KOPT-K1 (cell line): ENCODE measurements at regions not wholly inside any gene's neighbourhood (a gene's known extent, or its start where the extent isn't known, plus 50 kb on each side); places are given as distances from the start of the nearest gene placed in this dataset.
A peak's percentile ranks its signal among the peaks of the same experiment; 100 is the strongest.

Experiments used
- H3K27ac ChIP-seq: fragments of 200-600 bp; sonication (generic); 2 replicates; pipeline ENCODE4 v1.5.1; 2016; ENCODE audit warnings: antibody characterized with exemption, mild to moderate bottlenecking, low read depth, low read length; ENCODE audit not compliant: poor library complexity, severe bottlenecking
- H3K36me3 ChIP-seq: fragments of 200-600 bp; sonication (generic); 2 replicates; pipeline ENCODE4 v1.5.1; 2017; ENCODE audit warnings: antibody characterized with exemption, mild to moderate bottlenecking, low read length, moderate library complexity; ENCODE audit not compliant: insufficient read depth
- H3K9me3 ChIP-seq: fragments of 200-600 bp; sonication (generic); 2 replicates; pipeline ENCODE4 v1.5.1; 2017; ENCODE audit warnings: antibody characterized with exemption, low read length, mild to moderate bottlenecking; ENCODE audit not compliant: insufficient read depth, poor library complexity, severe bottlenecking

DNA sequence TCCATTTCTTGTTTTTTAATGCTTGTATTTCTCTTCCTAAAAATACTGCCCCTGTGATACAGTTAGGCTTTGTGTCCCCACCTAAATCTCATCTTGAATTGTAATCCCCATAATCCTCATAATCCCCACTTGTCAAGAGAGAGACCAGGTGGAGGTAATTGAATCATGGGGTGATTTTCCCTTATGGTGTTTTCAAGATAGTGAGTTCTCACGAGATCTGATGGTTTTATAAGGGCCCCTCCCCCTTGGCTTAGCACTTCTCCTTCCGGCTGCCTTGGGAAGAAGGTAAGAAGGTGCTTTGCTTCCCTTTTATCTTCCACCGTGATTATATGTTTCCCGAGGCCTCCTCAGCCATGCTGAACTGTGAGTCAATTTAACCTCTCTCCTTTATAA, 227.4 kb downstream of the MAN2A1 start:
- Histone ChIP-seq H3K9me3 (peaks cover 20% of the 10 kb centered on the region), H3K36me3 (no peaks in the 10 kb centered on the region), H3K27ac (no peak overlapping the region)

DNA sequence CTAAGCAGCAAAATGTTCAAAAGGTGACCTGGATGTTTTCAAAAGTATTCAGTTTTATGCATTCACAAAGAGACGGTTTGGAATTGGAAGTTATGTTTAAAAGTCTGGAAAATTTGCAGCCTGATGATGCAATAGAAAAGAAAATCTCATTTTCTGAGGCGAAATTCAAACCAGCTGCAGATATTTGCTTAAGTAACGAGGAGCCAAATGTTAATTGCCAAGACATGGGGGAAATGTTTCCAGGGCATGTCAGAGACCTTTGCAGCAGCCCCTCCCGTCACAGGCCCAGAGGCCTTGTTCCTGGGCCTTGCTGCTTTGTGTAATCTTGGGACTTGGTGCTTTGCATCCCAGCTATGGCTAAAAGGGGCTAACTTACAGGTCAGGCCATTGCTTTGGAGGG, 228.2 kb downstream of the MAN2A1 start:
- H3K9me3 ChIP-seq = peaks cover 20% of the 10 kb centered on the region
- no peaks in the 10 kb centered on the region for H3K36me3 ChIP-seq
- H3K27ac ChIP-seq = no peak overlapping the region

DNA sequence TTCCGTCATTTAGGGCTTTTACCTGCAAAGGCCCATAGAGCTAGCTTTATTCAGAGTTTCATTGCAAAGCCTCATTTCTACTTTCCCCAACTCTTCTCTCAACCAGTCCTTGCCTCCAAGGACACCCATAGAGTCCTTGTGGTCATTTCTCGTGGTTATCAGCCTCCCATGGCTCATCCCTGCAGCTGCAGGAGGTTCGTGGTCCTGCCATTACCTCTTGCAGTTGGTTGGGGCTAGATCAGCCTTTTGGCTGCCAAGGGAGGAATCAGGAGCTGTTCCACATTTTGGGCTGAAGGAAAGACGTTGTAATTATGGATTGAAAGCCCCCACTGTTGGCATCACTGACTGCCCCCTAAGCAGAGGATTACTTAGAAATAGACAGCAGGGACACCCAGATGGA, 231.0 kb downstream of the MAN2A1 start:
- H3K9me3 ChIP-seq = peaks cover 23% of the 10 kb centered on the region
- H3K36me3 ChIP-seq = no peaks in the 10 kb centered on the region
- peak overlapping the region; percentile 99 for H3K27ac ChIP-seq

DNA sequence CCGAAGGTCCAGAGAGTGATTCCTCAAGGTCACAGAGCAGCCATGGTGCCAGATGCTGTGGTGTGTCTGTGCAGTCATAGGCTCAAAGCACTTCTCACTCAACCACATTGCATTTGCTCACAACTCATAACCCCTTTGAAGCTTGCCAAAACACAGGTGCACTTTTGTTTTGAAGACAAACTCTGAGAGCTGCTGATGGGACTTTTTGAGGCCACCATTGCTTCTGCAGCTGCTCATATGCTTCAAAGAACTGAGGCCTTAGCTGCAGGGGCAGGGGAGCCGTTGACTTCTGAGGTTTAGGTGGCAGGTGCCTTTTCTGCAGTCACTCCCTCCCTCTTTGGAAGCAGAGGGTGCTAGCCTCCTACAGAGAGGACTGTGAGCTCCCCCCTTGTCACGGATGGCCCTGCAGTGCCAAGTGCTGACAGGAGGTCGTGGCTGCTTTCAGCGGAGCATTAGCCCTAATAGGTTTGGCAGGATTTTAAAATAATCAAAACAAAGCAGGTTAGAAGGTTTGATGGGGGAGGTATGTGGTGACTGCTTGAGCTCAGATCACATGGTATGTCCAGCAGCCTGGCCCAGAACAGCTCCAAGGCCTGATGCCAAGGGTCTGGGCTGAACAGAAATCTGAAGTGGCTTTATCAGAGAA, 232.1 kb downstream of the MAN2A1 start:
- H3K27ac ChIP-seq = peak overlapping the region; percentile 99
- H3K9me3 ChIP-seq = peaks cover 23% of the 10 kb centered on the region
- H3K36me3 ChIP-seq = no peaks in the 10 kb centered on the region

DNA sequence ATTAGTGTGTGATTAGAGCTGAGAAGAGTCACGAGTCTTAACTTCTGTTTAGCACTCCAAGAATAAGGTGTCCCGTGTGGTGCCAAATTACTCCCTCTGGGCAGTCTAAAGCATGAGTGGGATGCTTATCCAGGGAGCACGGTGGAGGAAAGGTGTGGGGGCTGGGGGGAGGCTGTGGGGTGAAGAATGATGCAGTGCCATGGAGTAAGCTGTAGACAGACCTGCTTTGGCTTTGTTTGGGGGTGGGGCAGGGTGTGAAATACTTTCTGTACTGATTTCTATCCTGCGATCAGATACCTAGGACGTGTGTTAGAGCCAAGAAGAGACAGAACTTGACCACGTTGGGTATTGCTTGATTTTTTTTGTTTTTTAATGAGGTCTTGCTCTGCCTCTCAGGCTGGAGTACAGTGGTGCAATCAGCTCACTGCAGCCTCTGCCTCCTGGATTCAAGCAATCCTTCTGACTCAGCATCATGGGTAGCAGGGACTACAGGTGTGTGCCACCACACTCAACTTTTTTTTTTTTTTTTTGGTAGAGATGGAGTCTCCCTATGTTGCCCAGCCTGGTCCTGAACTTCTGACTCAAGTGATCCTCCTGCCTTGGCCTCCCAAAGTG, 232.8 kb downstream of the MAN2A1 start:
- H3K36me3 ChIP-seq = no peaks in the 10 kb centered on the region
- peak overlapping the region; percentile 99 for H3K27ac ChIP-seq
- peaks cover 23% of the 10 kb centered on the region for H3K9me3 ChIP-seq

DNA sequence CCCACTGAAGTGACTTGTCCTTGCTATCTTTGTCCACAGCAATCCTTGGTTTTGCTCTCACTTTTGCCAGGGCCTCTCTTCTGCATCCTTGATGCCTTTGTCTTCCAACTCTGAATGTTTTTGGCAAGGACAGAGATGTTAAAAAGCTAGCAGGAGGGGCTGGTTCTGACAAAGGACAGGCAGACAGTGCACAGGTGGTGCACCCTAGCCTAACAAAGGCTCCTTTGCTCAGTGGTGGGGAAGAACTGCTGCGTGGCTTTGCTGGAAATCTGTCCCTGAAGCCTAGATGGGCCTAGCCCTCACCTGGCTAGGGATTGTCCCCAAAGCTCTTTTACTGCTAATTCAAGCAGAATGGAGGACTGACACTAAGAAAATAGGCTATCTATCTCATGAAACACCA, 233.5 kb downstream of the MAN2A1 start:
- peaks cover 19% of the 10 kb centered on the region for H3K9me3 ChIP-seq
- no peaks in the 10 kb centered on the region for H3K36me3 ChIP-seq
- peak overlapping the region; percentile 99 for H3K27ac ChIP-seq

DNA sequence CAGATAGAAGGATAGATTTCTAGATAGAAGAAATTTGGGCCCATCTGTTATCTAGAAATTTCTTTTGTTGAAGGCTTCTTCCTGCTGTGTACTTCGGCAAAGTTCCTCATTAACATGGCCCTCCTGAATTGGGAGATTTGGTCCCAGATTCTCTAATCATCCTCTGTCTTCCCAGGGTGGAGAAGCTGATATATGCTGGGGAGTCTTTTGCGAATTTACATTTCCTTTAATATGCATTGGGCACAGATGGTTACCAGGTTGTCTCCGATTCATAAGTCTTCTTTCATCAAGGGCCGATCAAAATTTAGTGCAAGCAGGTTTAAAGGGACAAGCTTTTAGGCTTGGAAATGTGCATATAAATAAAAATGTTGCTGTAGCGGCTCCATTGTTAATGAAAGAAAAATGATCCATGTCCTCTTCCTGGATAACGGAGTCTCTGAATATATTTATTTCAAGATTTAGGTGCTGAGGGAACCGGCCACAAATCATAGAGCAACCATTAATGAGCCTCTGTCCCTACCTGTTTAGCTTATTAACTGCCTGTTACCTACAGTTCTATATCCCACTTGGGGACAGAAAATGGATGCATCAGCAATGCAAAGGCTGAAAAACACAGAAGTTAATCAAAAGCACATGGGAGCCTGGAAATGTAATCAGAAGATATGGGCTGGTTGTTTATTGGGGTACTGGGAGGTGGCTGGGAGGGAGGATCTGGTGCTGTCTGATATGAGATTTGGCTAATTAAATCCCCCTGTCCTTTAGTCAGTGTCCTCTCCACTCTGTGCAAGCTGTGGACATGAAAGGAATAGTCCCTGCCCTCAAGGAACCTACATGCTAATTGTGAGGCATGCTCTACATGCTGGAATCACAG, 234.7 kb downstream of the MAN2A1 start:
- Histone ChIP-seq H3K36me3 (no peaks in the 10 kb centered on the region), H3K9me3 (peaks cover 9% of the 10 kb centered on the region), H3K27ac (peak overlapping the region; percentile 99)

DNA sequence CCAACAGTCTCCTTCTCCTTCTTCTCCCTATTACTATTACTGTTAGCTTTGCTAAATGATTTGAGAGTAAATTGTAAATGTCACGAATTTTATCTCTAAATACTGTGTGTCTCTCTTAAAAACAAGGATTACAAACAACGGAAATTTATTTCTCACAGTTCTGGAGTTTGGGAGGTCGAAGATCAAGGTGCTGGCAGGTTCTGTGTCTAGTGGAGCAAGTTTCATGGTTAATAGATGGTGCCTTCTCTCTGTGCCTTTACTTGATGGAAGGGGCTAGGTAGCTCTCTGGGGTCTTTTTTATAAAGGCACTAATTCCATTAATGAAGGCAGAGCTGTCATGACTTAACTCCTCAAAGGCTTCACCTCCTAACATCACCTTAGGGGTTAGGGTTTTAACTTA, 237.9 kb downstream of the MAN2A1 start:
- H3K27ac ChIP-seq = no peak overlapping the region
- H3K36me3 ChIP-seq = no peaks in the 10 kb centered on the region
- peaks cover 3% of the 10 kb centered on the region for H3K9me3 ChIP-seq

DNA sequence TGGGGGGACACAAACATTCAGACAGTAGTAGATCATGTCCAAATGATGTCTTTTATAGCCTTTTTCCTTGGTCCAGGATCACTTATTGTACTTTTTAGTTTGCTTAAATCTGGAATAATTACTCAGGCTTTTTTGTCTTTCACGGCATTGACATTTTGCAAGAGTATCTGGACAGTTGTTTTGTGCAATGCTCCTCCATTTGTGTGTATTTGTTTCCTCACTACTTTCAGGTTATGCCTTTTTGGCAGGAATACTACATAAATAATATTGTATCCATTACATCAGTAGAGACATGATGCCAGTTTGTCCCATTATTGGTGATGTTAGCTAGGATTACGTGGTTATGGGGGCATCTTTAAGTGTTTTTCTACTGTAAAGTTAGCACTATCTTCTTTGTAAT, 238.3 kb downstream of the MAN2A1 start:
- H3K36me3 ChIP-seq = no peaks in the 10 kb centered on the region
- peaks cover 3% of the 10 kb centered on the region for H3K9me3 ChIP-seq
- H3K27ac ChIP-seq = no peak overlapping the region

DNA sequence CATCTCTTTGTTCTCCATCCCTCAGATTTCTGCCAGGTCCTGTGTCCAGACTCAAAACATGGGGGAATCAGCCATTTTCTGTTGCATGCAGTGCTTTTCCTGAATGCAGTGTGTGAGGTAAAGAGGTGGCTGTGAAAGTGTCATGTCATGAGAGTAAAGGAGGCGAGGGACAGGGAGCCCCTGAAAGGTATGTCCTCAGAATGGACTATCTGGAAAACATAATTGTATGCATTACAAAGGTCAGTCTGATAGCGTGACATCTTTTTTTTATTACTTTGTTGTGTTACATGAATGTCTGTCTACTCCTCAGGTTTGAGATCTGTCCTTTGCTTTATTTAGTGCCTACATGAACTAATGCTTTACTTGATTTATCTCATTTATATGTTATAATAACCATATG, 239.1 kb downstream of the MAN2A1 start:
- Histone ChIP-seq H3K27ac (no peak overlapping the region), H3K36me3 (no peaks in the 10 kb centered on the region), H3K9me3 (peaks cover 3% of the 10 kb centered on the region)

DNA sequence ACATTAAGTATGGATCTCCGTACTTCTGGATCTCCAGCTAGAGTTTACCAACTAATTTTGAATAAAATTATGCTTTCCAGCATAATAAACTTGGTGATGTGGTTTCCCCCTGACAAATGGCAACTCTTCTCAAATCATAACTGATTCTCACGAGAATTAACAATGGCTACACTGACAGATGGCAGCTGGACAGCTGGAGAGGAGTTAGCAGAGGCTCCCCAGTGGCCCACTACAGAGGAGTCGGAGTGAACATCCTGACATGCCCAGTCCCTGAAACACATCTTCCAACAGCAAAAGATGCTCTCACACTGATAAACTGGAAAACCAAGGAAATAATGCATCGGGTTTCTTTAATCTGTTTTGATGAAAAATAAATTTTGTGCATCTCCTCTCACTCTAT, 239.6 kb downstream of the MAN2A1 start:
- Histone ChIP-seq H3K27ac (no peak overlapping the region), H3K36me3 (no peaks in the 10 kb centered on the region), H3K9me3 (peaks cover 3% of the 10 kb centered on the region)

DNA sequence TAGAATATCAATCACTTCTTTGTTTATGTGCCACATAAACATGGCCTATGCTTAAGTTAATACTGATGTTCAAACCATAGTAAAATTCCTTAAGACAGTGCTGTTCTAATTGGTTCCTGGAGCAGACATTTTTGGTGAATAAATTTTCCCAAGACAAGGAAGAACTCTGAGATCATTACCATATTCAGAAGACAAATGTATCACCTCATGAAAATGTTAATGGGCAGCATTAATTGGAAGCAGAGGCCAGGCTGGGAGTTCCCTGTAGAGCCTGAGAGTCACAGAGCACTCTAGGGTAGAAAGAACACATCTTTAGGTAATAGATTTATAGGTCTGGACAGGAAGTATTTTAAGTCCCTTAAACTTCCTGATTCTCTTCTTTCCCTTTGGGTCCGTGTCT, 240.2 kb downstream of the MAN2A1 start:
- no peak overlapping the region for H3K27ac ChIP-seq
- H3K9me3 ChIP-seq = peaks cover under 1% of the 10 kb centered on the region
- H3K36me3 ChIP-seq = no peaks in the 10 kb centered on the region

DNA sequence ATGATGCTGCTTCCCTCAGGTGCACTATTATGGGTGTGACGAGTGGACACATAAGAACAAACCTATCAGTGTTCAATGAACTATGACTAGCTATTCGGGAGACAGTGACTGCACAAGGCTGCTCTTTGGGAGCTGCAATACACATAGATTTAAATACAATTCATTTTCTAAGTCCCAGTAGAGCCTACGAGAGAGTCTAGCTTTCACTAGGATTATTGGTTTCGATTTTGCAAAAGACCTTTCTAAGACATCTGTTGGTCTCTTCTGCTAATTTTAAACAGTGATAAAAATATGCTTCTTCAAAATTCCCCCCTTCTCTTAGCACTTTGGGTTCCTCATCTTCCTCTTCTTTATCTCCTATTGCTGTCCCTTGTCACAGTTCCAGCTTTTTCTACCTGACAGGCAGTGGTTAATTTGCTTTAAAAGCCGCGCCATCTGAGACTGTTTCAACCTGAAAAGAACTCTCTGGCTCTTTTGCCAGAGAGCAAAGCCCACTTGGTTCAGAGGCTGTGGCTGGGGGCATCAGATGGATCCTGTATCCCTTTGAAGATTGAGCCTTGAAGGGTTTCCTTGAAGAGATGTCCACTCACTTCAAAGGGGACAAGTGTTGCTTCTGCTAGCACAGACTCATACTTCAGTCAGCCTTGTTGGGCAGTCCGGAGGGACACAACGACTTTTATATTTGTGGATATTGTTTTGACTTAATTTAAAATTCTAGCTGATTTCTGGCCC, 241.5 kb downstream of the MAN2A1 start:
- no peaks in the 10 kb centered on the region for H3K36me3 ChIP-seq
- no peaks in the 10 kb centered on the region for H3K9me3 ChIP-seq
- peak overlapping the region; percentile 61 for H3K27ac ChIP-seq

DNA sequence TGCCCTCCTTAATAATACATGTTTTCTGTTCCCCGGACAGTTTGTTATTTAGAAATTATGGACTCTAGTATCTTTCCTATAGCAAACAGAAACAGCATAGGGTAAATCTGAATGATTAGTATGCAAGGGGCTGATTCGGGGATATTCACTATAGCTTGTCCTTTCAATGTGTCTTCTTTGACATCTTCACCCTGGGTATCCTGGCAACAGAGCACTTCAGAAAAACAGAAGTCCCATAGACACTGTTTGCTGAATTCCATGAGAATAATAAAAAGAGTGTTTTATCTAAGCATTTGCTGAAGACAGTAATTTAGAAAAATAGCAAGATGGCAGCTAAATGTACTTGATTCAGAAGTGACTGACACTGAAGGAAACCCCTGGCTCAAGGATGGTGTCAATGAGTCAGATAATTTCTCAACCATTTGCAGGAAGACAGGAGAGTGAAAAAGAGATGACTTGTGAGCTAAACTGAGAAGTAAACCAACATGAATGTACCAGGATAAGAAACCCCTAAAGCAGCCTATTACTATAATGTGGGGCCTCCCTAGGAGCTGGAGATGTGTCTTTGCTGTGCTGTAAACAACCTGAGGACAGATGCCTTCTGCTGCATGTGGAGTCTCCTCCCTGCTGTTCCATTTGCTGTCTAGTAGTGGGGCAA, 246.2 kb downstream of the MAN2A1 start:
- Histone ChIP-seq H3K36me3 (no peaks in the 10 kb centered on the region), H3K9me3 (peaks cover 13% of the 10 kb centered on the region), H3K27ac (no peak overlapping the region)
